Activated T-helper 1 cell treated with anti-CD3 and anti-CD28 coated beads, Interleukin-12 subunit alpha, Interleukin-12 subunit beta, Interleukin-2, Interleukin-4 antibody, amounts not matched to agents 30 ng/mL and 10 ng/mL and 1 ng/mL, durations not matched to agents 14 hours and 24 hours and 36 hours (primary cell): ENCODE measurements at regions not wholly inside any gene's neighbourhood (a gene's known extent, or its start where the extent isn't known, plus 50 kb on each side); places are given as distances from the start of the nearest gene placed in this dataset.

ENCODE experiments used
- DNase-seq: peaks from one replicate; pipeline ENCODE4 v3.0.0; 2021; ENCODE audit warnings: low spot score
- H3K27ac Mint-ChIP-seq: one replicate; pipeline ENCODE4 v1.8.0; 2021; ENCODE audit warnings: mild to moderate bottlenecking, mixed read lengths
- H3K27me3 Mint-ChIP-seq: one replicate; pipeline ENCODE4 v1.8.0; 2022; ENCODE audit warnings: mild to moderate bottlenecking, moderate library complexity, mixed read lengths; ENCODE audit not compliant: insufficient read depth
- H3K36me3 Mint-ChIP-seq: one replicate; pipeline ENCODE4 v1.8.0; 2021; ENCODE audit warnings: low read depth, mixed read lengths
- H3K4me1 Mint-ChIP-seq: one replicate; pipeline ENCODE4 v1.8.0; 2021; ENCODE audit warnings: low read depth, mixed read lengths
- H3K4me3 Mint-ChIP-seq: one replicate; pipeline ENCODE4 v1.8.0; 2021; ENCODE audit warnings: mild to moderate bottlenecking, moderate library complexity, mixed read lengths
- H3K9me3 Mint-ChIP-seq: one replicate; pipeline ENCODE4 v1.8.0; 2021; ENCODE audit warnings: mixed read lengths
- intact Hi-C: fragments of 100-400 bp; cut with micrococcal nuclease; formaldehyde crosslinking; loops from one replicate; pipeline ENCODE4 v1.15.1; 2024

DNA sequence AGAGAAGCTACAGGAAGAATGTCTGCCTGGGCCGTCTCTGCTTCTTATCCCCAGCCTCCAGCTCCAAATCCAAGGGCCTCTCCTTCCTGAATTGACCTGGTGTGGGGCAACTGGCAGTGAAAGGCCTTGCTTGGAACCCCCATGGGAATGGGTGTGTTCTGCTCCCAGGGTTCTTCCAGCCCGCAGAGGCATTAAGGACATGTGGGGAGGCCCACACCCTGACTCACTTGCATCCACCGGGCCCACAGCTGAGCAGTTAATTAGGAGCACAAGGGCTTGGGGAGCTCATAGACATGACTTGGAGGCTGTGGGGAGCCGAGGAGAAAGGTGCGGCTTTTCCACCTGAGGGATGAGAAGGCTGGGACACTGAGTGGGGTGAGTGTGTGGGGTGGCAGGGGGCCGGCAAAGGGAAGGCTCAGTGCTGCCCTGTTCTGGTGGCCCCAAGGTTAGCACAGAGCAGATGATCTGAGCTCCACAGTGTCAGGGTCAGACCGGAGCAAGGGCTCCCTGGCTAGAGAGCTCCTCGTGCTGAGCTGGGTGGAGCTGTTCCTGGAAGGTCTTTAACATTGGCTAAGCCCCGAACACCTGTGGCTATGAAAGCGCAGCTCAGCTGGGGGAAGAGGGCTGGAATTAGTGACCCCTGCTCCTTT lies 64.5 kb upstream of the NECTIN1 start:
- H3K4me3 Mint-ChIP-seq, result no peak overlapping the region
- intact Hi-C loops, result no loop called here
- no peak overlapping the region for H3K27ac Mint-ChIP-seq
- no peak for DNase-seq
- no peaks in the 10 kb centered on the region for H3K4me1 Mint-ChIP-seq
- H3K27me3 Mint-ChIP-seq, result peaks cover 8% of the 10 kb centered on the region
- no peaks in the 10 kb centered on the region for H3K9me3 Mint-ChIP-seq
- no peaks in the 10 kb centered on the region for H3K36me3 Mint-ChIP-seq

DNA sequence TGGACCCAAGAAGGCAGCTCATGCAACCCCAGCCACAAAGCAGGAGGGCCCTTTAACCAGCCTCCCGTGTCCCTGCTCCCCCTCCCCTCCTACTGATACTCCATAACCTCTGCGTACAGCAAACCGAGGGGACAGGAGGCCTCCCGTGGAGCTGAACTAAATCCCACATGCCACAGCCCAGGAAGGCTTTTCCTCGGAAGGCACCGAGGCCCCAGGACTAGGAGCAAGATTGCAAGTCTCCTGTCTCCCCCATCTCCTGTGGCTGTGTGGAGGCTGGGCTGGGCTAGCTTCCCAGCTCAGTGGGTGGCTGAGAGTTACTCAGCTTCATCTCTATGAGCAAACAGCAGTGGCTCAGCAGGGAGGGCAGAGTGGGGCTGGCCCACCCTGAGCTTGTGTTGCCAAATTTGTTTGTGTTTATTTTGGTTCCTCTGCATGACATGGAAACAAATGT lies 62.7 kb upstream of the NECTIN1 start:
- no peak for DNase-seq
- Mint-ChIP-seq H3K9me3 (no peaks in the 10 kb centered on the region), H3K36me3 (no peaks in the 10 kb centered on the region), H3K4me3 (no peak overlapping the region), H3K27ac (no peak overlapping the region), H3K27me3 (peaks cover 3% of the 10 kb centered on the region), H3K4me1 (no peaks in the 10 kb centered on the region)
- intact Hi-C loops, result no loop called here

- Mint-ChIP-seq H3K4me3 (no peak overlapping the region), H3K27ac (no peak overlapping the region), H3K27me3 (peaks cover 1% of the 10 kb centered on the region), H3K36me3 (no peaks in the 10 kb centered on the region), H3K9me3 (no peaks in the 10 kb centered on the region), H3K4me1 (no peaks in the 10 kb centered on the region)
- no peak for DNase-seq
- intact Hi-C loops, result no loop called here
These were observed 62.0 kb upstream of the NECTIN1 start for GRCh38 chr11:119791047-119791446.

DNA sequence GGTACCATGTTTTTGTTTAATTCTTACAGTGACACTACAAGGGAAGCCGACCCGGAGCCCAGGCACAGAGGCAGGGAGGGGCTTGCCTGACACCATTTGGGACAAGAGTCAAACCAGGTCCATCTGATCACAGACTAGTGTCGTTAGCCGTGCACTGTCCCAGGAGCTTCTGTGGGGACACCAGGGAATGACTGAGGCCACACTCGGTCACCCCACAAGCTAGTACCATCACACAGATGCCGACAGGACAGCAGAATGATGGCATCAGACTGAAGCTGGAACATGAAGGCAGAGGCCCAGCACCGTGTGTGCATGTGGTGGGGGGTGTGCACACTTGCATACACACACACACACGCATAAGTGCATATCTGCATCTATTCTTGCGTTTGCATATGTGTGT lies 61.5 kb upstream of the NECTIN1 start:
- no peak for DNase-seq
- Mint-ChIP-seq H3K27ac (no peak overlapping the region), H3K4me3 (no peak overlapping the region), H3K27me3 (peaks cover 4% of the 10 kb centered on the region), H3K4me1 (no peaks in the 10 kb centered on the region), H3K36me3 (no peaks in the 10 kb centered on the region), H3K9me3 (no peaks in the 10 kb centered on the region)
- intact Hi-C loops, result no loop called here

- no peaks in the 10 kb centered on the region for H3K9me3 Mint-ChIP-seq
- peaks cover 2% of the 10 kb centered on the region for H3K27me3 Mint-ChIP-seq
These were observed 60.9 kb upstream of the NECTIN1 start for GRCh38 chr11:119789766-119790407.

DNA sequence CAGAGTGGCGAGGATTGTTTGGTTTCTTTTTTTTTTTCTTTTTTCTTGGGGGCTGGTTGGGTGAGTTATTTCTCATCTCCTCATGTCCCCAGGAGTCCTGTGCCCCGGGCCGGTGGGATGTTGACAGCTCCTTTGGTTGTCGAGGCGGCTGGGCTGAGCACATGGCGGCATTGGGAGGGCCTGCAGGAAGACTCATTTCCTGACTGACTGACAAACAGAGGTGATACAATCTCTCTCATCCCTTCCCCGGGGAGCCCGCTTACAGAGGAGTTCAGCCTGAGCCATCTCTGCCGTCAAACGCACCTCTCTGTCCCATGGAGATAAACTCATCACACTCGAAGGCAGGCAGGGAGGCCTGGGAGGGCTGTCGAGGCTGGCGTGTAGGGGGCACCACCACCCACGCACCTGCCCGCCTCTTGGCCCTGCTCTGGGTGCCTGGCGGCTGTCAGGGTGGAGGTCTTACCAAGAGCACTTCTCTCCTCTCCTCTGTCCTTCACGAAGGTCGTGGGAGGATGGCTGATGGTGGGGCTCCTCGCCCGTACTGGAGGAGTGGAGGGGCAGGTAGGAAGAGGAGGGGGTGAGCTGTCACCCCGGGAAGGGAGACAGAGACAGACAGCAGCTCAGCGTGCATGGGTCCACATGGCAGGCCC lies 60.0 kb upstream of the NECTIN1 start:
- H3K27ac Mint-ChIP-seq, result no peak overlapping the region
- H3K27me3 Mint-ChIP-seq, result peaks cover 2% of the 10 kb centered on the region
- no peaks in the 10 kb centered on the region for H3K36me3 Mint-ChIP-seq
- DNase-seq, result no peak
- intact Hi-C loops, result no loop called here
- no peak overlapping the region for H3K4me3 Mint-ChIP-seq
- H3K4me1 Mint-ChIP-seq, result no peaks in the 10 kb centered on the region
- no peaks in the 10 kb centered on the region for H3K9me3 Mint-ChIP-seq

More at GRCh38 chr11:119789766-119790407, 60.9 kb upstream of the NECTIN1 start:
- intact Hi-C loops, result no loop called here
- Mint-ChIP-seq H3K27ac (no peak overlapping the region), H3K36me3 (no peaks in the 10 kb centered on the region), H3K4me3 (no peak overlapping the region), H3K4me1 (no peaks in the 10 kb centered on the region)
- no peak for DNase-seq

- Mint-ChIP-seq H3K36me3 (no peaks in the 10 kb centered on the region), H3K4me1 (no peaks in the 10 kb centered on the region), H3K27ac (no peak overlapping the region), H3K9me3 (no peaks in the 10 kb centered on the region), H3K4me3 (no peak overlapping the region), H3K27me3 (peaks cover 2% of the 10 kb centered on the region)
- intact Hi-C loops, result no loop called here
- no peak for DNase-seq
These were observed 59.3 kb upstream of the NECTIN1 start for GRCh38 chr11:119788096-119788883.

- intact Hi-C loops, result no loop called here
These were observed 58.1 kb upstream of the NECTIN1 start for GRCh38 chr11:119787074-119787461.

GRCh38 chr11:119786431-119787073 lies 57.6 kb upstream of the NECTIN1 start:
- intact Hi-C loops, result no loop called here

More at GRCh38 chr11:119787074-119787461, 58.1 kb upstream of the NECTIN1 start:
- Mint-ChIP-seq H3K4me3 (no peak overlapping the region), H3K27ac (no peak overlapping the region), H3K27me3 (peaks cover 2% of the 10 kb centered on the region), H3K4me1 (no peaks in the 10 kb centered on the region), H3K36me3 (no peaks in the 10 kb centered on the region), H3K9me3 (no peaks in the 10 kb centered on the region)
- no peak for DNase-seq

DNA sequence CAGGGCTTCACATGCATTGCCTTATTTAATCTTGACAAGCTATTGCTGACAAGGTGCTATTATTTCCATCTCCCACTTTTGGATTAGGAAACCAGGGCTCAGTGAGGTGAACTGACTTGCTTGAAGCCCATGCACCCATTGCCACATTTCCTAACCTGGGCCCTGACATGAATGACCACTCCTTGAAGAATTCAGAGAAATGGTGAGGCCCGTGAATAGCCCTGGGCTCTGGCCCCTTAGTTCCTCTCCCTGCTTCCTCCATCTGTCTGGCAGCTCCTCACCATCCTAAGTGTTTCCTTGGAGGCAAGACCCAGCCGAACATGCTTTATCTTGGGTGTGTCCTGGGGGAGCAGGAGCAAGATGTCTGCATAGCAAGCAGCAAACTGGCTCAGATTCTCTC lies 56.1 kb upstream of the NECTIN1 start:
- Mint-ChIP-seq H3K4me1 (no peaks in the 10 kb centered on the region), H3K27me3 (peaks cover 4% of the 10 kb centered on the region), H3K4me3 (no peak overlapping the region), H3K27ac (no peak overlapping the region), H3K36me3 (no peaks in the 10 kb centered on the region), H3K9me3 (no peaks in the 10 kb centered on the region)
- no peak for DNase-seq
- intact Hi-C loops, result no loop called here

More at GRCh38 chr11:119786431-119787073, 57.6 kb upstream of the NECTIN1 start:
- no peak for DNase-seq
- Mint-ChIP-seq H3K4me1 (no peaks in the 10 kb centered on the region), H3K4me3 (no peak overlapping the region), H3K9me3 (no peaks in the 10 kb centered on the region), H3K36me3 (no peaks in the 10 kb centered on the region), H3K27ac (no peak overlapping the region), H3K27me3 (peaks cover 2% of the 10 kb centered on the region)

GRCh38 chr11:119784421-119784820 lies 55.4 kb upstream of the NECTIN1 start:
- intact Hi-C loops, result no loop called here
- Mint-ChIP-seq H3K9me3 (no peaks in the 10 kb centered on the region), H3K4me1 (no peaks in the 10 kb centered on the region), H3K36me3 (no peaks in the 10 kb centered on the region), H3K4me3 (no peak overlapping the region), H3K27me3 (peaks cover 4% of the 10 kb centered on the region), H3K27ac (no peak overlapping the region)
- DNase-seq, result no peak

- intact Hi-C loops, result no loop called here
- Mint-ChIP-seq H3K36me3 (no peaks in the 10 kb centered on the region), H3K9me3 (no peaks in the 10 kb centered on the region), H3K27me3 (peaks cover 4% of the 10 kb centered on the region), H3K4me1 (no peaks in the 10 kb centered on the region), H3K27ac (no peak overlapping the region), H3K4me3 (no peak overlapping the region)
- DNase-seq, result no peak
These were observed 54.7 kb upstream of the NECTIN1 start for GRCh38 chr11:119783466-119784400.
